Kidney epithelial cell (primary cell): ENCODE measurements at regions not wholly inside any gene's neighbourhood (a gene's known extent, or its start where the extent isn't known, plus 50 kb on each side); places are given as distances from the start of the nearest gene placed in this dataset.

Experiments used
- DNase-seq: peaks from one replicate; pipeline ENCODE4 v3.0.0-alpha.2; 2010; ENCODE audit warnings: low read depth
- H3K27me3 ChIP-seq: 2 replicates; pipeline ENCODE4 v1.6.0; 2011; ENCODE audit warnings: low read length; ENCODE audit not compliant: control insufficient read depth, insufficient read depth
- H3K36me3 ChIP-seq: 2 replicates; pipeline ENCODE4 v1.5.1; 2011; ENCODE audit warnings: low read length; ENCODE audit not compliant: control insufficient read depth, insufficient read depth
- H3K4me3 ChIP-seq: 2 replicates; pipeline ENCODE4 v1.5.1; 2011; ENCODE audit warnings: low read depth, mild to moderate bottlenecking, control low read depth, low read length
- CTCF ChIP-seq: IDR thresholded peaks from 2 replicates; pipeline ENCODE4 v1.5.1; 2011; ENCODE audit warnings: mild to moderate bottlenecking, moderate library complexity, low read length, control low read depth, inconsistent platforms; ENCODE audit not compliant: insufficient read depth, poor library complexity, severe bottlenecking

DNA sequence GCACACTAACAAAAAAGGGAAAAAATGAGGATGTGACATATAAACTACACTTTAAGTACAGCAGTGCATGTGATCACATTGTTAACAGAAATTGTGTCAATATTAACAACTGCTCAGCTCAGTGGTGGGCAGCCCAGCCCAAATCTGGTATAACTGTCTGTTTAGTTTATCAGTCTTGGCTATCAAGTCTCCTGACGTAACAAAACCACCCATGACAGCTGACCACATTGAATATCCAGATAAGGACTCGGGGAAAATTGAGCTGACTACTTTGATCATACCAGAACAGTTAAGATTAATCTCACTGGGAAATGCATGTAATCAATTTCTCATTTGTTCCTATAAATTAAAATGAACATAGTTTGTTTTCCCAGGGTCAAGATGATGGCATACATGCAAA lies 396.6 kb downstream of the SNAPC1 start:
- Histone ChIP-seq H3K4me3 (no peak overlapping the region), H3K36me3 (no peaks in the 10 kb centered on the region), H3K27me3 (no peaks in the 10 kb centered on the region)
- no peak for TF ChIP-seq CTCF
- no peak for DNase-seq

DNA sequence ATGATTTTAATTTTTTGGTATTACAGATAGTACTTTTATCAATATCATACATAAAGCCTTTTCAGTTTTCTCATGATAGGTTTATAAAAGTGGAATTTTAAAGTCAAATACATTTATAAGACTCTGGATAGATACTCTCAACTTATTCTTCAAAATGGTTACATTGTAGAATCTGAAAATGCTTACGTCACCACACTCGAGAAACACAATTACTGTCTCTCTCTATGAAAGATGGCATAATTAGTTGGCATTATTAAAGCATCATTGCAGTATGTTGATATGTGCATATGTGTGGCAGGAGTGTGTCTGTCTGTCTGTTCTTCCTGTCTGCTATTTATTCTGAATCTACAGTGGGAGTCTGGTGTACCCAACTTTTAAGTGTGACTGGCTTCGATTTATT lies 397.1 kb downstream of the SNAPC1 start:
- H3K36me3 ChIP-seq = no peaks in the 10 kb centered on the region
- no peak for TF ChIP-seq CTCF
- no peak for DNase-seq

DNA sequence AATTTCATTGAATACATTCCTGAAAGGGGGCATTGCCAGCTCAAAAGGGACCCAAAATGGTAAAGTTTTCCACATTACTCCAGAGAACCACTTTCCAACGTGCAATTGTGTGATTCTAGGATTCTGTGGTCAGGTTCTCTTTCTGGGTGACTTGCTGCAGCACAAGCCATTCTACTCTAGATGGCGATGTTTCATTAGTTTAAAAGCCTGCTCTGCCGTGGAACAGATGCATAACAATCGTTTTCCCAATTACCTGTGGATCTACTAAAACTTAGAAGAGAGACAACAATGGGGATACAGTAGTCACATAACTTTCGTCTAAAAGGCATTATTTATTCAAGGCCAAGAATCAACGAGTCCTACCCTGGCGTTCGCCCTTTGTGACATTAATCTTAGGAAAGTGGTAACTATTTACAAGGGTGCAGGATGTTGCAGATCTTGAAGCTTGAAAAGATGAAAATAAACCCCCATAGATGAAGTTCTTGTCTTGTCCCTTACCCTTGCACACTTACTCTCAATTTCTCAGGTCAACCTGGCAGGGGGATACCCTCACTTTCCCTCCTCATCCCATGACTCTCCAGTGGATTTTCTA lies 400.9 kb downstream of the SNAPC1 start:
- no peaks in the 10 kb centered on the region for H3K36me3 ChIP-seq
- TF ChIP-seq CTCF = peak; percentile 72
- H3K27me3 ChIP-seq = no peaks in the 10 kb centered on the region
- H3K4me3 ChIP-seq = no peak overlapping the region
- peak; percentile 7 for DNase-seq

More for the DNA sequence above, 397.1 kb downstream of the SNAPC1 start:
- no peak overlapping the region for H3K4me3 ChIP-seq
- no peaks in the 10 kb centered on the region for H3K27me3 ChIP-seq

GRCh38 chr14:62168564-62169155 lies 406.4 kb downstream of the SNAPC1 start:
- Histone ChIP-seq H3K36me3 (no peaks in the 10 kb centered on the region), H3K4me3 (no peak overlapping the region), H3K27me3 (no peaks in the 10 kb centered on the region)
- no peak for TF ChIP-seq CTCF
- no peak for DNase-seq

- DNase-seq = peak; percentile 34
- Histone ChIP-seq H3K4me3 (no peak overlapping the region), H3K36me3 (no peaks in the 10 kb centered on the region), H3K27me3 (no peaks in the 10 kb centered on the region)
- peak; percentile 53 for TF ChIP-seq CTCF
Measured at GRCh38 chr14:62179367-62180018, 417.3 kb downstream of the SNAPC1 start.
